ENCODE measurements at regions not wholly inside any gene's neighbourhood (a gene's known extent, or its start where the extent isn't known, plus 50 kb on each side); places are given as distances from the start of the nearest gene placed in this dataset.

GRCh38 chr13:78012046-78012445, 93.4 kb upstream of the EDNRB start:
- Histone ChIP-seq H3K4me2 (ENCODE audit: low read depth, low read length, poor library complexity, severe bottlenecking) (no peak overlapping the region), H3K79me2 (ENCODE audit: insufficient read depth, low read length) (no peaks in the 10 kb centered on the region), H3K27ac (ENCODE audit: low read depth, low read length) (no peak overlapping the region), H3K27me3 (ENCODE audit: low read length) (no peaks in the 10 kb centered on the region), H3K9me2 (replicated peaks; ENCODE audit: insufficient read depth, low read length) (no peaks in the 10 kb centered on the region), H3K9me3 (ENCODE audit: insufficient read depth, low read length) (no peaks in the 10 kb centered on the region), H2AFZ (ENCODE audit: low read depth, low read length, severe bottlenecking) (no peak overlapping the region), H3F3A (ENCODE audit: insufficient read depth) (no peaks in the 10 kb centered on the region), H4K20me1 (ENCODE audit: low read depth, low read length) (no peaks in the 10 kb centered on the region), H3K4me3 (ENCODE audit: insufficient read depth, low read length, poor library complexity, severe bottlenecking) (no peak overlapping the region), H3K9ac (ENCODE audit: low read length) (no peak overlapping the region), H3K36me3 (ENCODE audit: low read length) (no peaks in the 10 kb centered on the region)
- no peak for TF ChIP-seq EZH2phosphoT487 (conservative IDR thresholded peaks at IDR 0.05; ENCODE audit: low read length)
- TF ChIP-seq CTCF (IDR thresholded peaks at IDR 0.05; ENCODE audit: insufficient read depth, low read length, poor library complexity, severe bottlenecking): no peak

- Histone ChIP-seq H3K4me3 (ENCODE audit: insufficient read depth, low read length, poor library complexity, severe bottlenecking) (no peak overlapping the region), H3K9me2 (replicated peaks; ENCODE audit: insufficient read depth, low read length) (no peaks in the 10 kb centered on the region), H4K20me1 (ENCODE audit: low read depth, low read length) (no peaks in the 10 kb centered on the region), H3F3A (ENCODE audit: insufficient read depth) (no peaks in the 10 kb centered on the region), H3K4me2 (ENCODE audit: low read depth, low read length, poor library complexity, severe bottlenecking) (no peak overlapping the region), H3K27me3 (ENCODE audit: low read length) (no peaks in the 10 kb centered on the region), H3K27ac (ENCODE audit: low read depth, low read length) (no peak overlapping the region), H3K9ac (ENCODE audit: low read length) (no peak overlapping the region), H2AFZ (ENCODE audit: low read depth, low read length, severe bottlenecking) (no peak overlapping the region), H3K9me3 (ENCODE audit: insufficient read depth, low read length) (no peaks in the 10 kb centered on the region), H3K79me2 (ENCODE audit: insufficient read depth, low read length) (no peaks in the 10 kb centered on the region), H3K36me3 (ENCODE audit: low read length) (no peaks in the 10 kb centered on the region)
- TF ChIP-seq EZH2phosphoT487 (conservative IDR thresholded peaks at IDR 0.05; ENCODE audit: low read length): no peak
- no peak for TF ChIP-seq CTCF (IDR thresholded peaks at IDR 0.05; ENCODE audit: insufficient read depth, low read length, poor library complexity, severe bottlenecking)
These were observed 86.2 kb upstream of the EDNRB start for GRCh38 chr13:78004821-78005220.

GRCh38 chr13:77999746-78000145, 81.1 kb upstream of the EDNRB start:
- H3K79me2 ChIP-seq (ENCODE audit: insufficient read depth, low read length): no peaks in the 10 kb centered on the region
- no peak overlapping the region for H2AFZ ChIP-seq (ENCODE audit: low read depth, low read length, severe bottlenecking)
- H3K9ac ChIP-seq (ENCODE audit: low read length): no peak overlapping the region
- no peaks in the 10 kb centered on the region for H3K9me2 ChIP-seq (replicated peaks; ENCODE audit: insufficient read depth, low read length)
- TF ChIP-seq CTCF (IDR thresholded peaks at IDR 0.05; ENCODE audit: insufficient read depth, low read length, poor library complexity, severe bottlenecking) (no peak), EZH2phosphoT487 (conservative IDR thresholded peaks at IDR 0.05; ENCODE audit: low read length) (no peak)
- no peaks in the 10 kb centered on the region for H3K36me3 ChIP-seq (ENCODE audit: low read length)
- no peak overlapping the region for H3K4me2 ChIP-seq (ENCODE audit: low read depth, low read length, poor library complexity, severe bottlenecking)
- H4K20me1 ChIP-seq (ENCODE audit: low read depth, low read length): no peaks in the 10 kb centered on the region
- no peak overlapping the region for H3K27ac ChIP-seq (ENCODE audit: low read depth, low read length)
- H3K27me3 ChIP-seq (ENCODE audit: low read length): no peaks in the 10 kb centered on the region
- H3K4me3 ChIP-seq (ENCODE audit: insufficient read depth, low read length, poor library complexity, severe bottlenecking): no peak overlapping the region
- no peaks in the 10 kb centered on the region for H3F3A ChIP-seq (ENCODE audit: insufficient read depth)
- no peaks in the 10 kb centered on the region for H3K9me3 ChIP-seq (ENCODE audit: insufficient read depth, low read length)

- Histone ChIP-seq H3K27me3 (ENCODE audit: low read length) (no peaks in the 10 kb centered on the region), H3K9me2 (replicated peaks; ENCODE audit: insufficient read depth, low read length) (no peaks in the 10 kb centered on the region), H4K20me1 (ENCODE audit: low read depth, low read length) (no peaks in the 10 kb centered on the region), H3K9me3 (ENCODE audit: insufficient read depth, low read length) (no peaks in the 10 kb centered on the region), H3K79me2 (ENCODE audit: insufficient read depth, low read length) (no peaks in the 10 kb centered on the region), H3K27ac (ENCODE audit: low read depth, low read length) (no peak overlapping the region), H3K4me3 (ENCODE audit: insufficient read depth, low read length, poor library complexity, severe bottlenecking) (no peak overlapping the region), H2AFZ (ENCODE audit: low read depth, low read length, severe bottlenecking) (no peak overlapping the region), H3K4me2 (ENCODE audit: low read depth, low read length, poor library complexity, severe bottlenecking) (no peak overlapping the region), H3F3A (ENCODE audit: insufficient read depth) (no peaks in the 10 kb centered on the region), H3K9ac (ENCODE audit: low read length) (no peak overlapping the region), H3K36me3 (ENCODE audit: low read length) (no peaks in the 10 kb centered on the region)
- TF ChIP-seq EZH2phosphoT487 (conservative IDR thresholded peaks at IDR 0.05; ENCODE audit: low read length): no peak
- no peak for TF ChIP-seq CTCF (IDR thresholded peaks at IDR 0.05; ENCODE audit: insufficient read depth, low read length, poor library complexity, severe bottlenecking)
These were observed 75.5 kb upstream of the EDNRB start for GRCh38 chr13:77994166-77994565.
